ENCODE measurements at regions not wholly inside any gene's neighbourhood (a gene's known extent, or its start where the extent isn't known, plus 50 kb on each side); places are given as distances from the start of the nearest gene placed in this dataset.

DNA sequence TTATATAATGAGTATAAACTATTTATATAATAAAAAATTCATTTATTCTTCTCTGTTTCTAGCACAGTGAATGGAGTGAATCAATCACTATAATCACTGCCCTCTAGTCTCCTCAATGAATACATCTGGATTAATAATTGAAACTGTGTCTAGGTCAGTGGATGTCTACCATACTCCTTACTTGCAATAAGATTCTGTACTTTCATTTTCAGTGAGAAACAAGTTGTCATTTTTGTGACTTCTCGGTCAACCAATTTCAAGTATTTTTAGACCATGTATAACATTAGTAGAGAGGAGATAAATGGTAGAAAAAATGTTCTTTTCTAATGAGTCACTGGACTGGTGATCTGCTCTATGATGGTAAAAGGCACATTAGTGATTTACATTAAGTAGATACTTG lies 799.6 kb upstream of the CHAC2 start:
- ChIA-PET POLR2A (no interaction called here), CTCF (no interaction called here)
- Histone ChIP-seq H3K27me3 (replicated peaks in 1 of 2; ENCODE audit: control insufficient read depth in 2 of 2, extremely low read depth in 1 of 2, insufficient read depth in 2 of 2, low read length in 1 of 2) (no peaks in the 10 kb centered on the region), H3K36me3 (ENCODE audit: control insufficient read depth in 2 of 2, extremely low read depth in 1 of 2, insufficient read depth in 1 of 2, low read length in 1 of 2) (no peaks in the 10 kb centered on the region), H3K27ac (ENCODE audit: low read length) (no peak overlapping the region), H3K4me1 (ENCODE audit: control insufficient read depth in 1 of 2, extremely low read depth in 1 of 2, insufficient read depth in 2 of 2, low read length in 2 of 2) (no peaks in the 10 kb centered on the region), H3K9me3 (no peaks in the 10 kb centered on the region), H3K4me3 (ENCODE audit: control insufficient read depth in 1 of 2, extremely low read depth in 1 of 2, low read length in 1 of 2) (no peak overlapping the region)
- H3K4me3 Mint-ChIP-seq = no peak overlapping the region
- peaks cover 0 to 3% (median 0%) of the 10 kb centered on the region in 3 donors for H3K9me3 Mint-ChIP-seq
- DNase-seq = no peak
- no peaks in the 10 kb centered on the region for H3K4me1 Mint-ChIP-seq
- no peaks in the 10 kb centered on the region for H3K27me3 Mint-ChIP-seq
- no CpG with 5 or more reads among the region's 1 CpG for WGBS (ENCODE audit: insufficient coverage)
- no peak for ATAC-seq (replicated peaks in 1 of 4)
- no peak overlapping the region for H3K27ac Mint-ChIP-seq
- no peaks in the 10 kb centered on the region for H3K36me3 Mint-ChIP-seq

GRCh38 chr2:52964916-52965530 lies 802.6 kb upstream of the CHAC2 start:
- CTCF ChIA-PET = no interaction called here
- Mint-ChIP-seq H3K27me3 (no peaks in the 10 kb centered on the region), H3K4me1 (no peaks in the 10 kb centered on the region), H3K36me3 (no peaks in the 10 kb centered on the region), H3K4me3 (no peak overlapping the region), H3K27ac (no peak overlapping the region), H3K9me3 (peaks cover 0 to 10% (median 3%) of the 10 kb centered on the region in 3 donors)
- Histone ChIP-seq H3K27me3 (replicated peaks in 1 of 2; ENCODE audit: control insufficient read depth in 2 of 2, extremely low read depth in 1 of 2, insufficient read depth in 2 of 2, low read length in 1 of 2) (no peaks in the 10 kb centered on the region), H3K36me3 (ENCODE audit: control insufficient read depth in 2 of 2, extremely low read depth in 1 of 2, insufficient read depth in 1 of 2, low read length in 1 of 2) (no peaks in the 10 kb centered on the region), H3K27ac (ENCODE audit: low read length) (no peak overlapping the region), H3K4me3 (ENCODE audit: control insufficient read depth in 1 of 2, extremely low read depth in 1 of 2, low read length in 1 of 2) (no peak overlapping the region), H3K4me1 (ENCODE audit: control insufficient read depth in 1 of 2, extremely low read depth in 1 of 2, insufficient read depth in 2 of 2, low read length in 2 of 2) (no peaks in the 10 kb centered on the region), H3K9me3 (no peaks in the 10 kb centered on the region)
- 83% methylated on average over 1 of the region's 4 CpGs for WGBS (ENCODE audit: insufficient coverage)
- ATAC-seq (replicated peaks in 1 of 4) = no peak
- no peak for DNase-seq
- POLR2A ChIA-PET = no interaction called here

GRCh38 chr2:52961403-52961802 lies 806.2 kb upstream of the CHAC2 start:
- peaks cover 0 to 14% (median 9%) of the 10 kb centered on the region in 3 donors for H3K9me3 Mint-ChIP-seq

GRCh38 chr2:52960881-52961280 lies 806.7 kb upstream of the CHAC2 start:
- no peak for ATAC-seq (replicated peaks in 1 of 4)
- CTCF ChIA-PET = no interaction called here
- H3K4me1 Mint-ChIP-seq = no peaks in the 10 kb centered on the region

More at GRCh38 chr2:52961403-52961802, 806.2 kb upstream of the CHAC2 start:
- no peaks in the 10 kb centered on the region for H3K36me3 Mint-ChIP-seq
- Histone ChIP-seq H3K4me1 (ENCODE audit: control insufficient read depth in 1 of 2, extremely low read depth in 1 of 2, insufficient read depth in 2 of 2, low read length in 2 of 2) (no peaks in the 10 kb centered on the region), H3K4me3 (ENCODE audit: control insufficient read depth in 1 of 2, extremely low read depth in 1 of 2, low read length in 1 of 2) (no peak overlapping the region), H3K27me3 (replicated peaks in 1 of 2; ENCODE audit: control insufficient read depth in 2 of 2, extremely low read depth in 1 of 2, insufficient read depth in 2 of 2, low read length in 1 of 2) (no peaks in the 10 kb centered on the region), H3K36me3 (ENCODE audit: control insufficient read depth in 2 of 2, extremely low read depth in 1 of 2, insufficient read depth in 1 of 2, low read length in 1 of 2) (no peaks in the 10 kb centered on the region), H3K27ac (ENCODE audit: low read length) (no peak overlapping the region), H3K9me3 (no peaks in the 10 kb centered on the region)
- no peak for DNase-seq
- no peak overlapping the region for H3K27ac Mint-ChIP-seq
- no peak overlapping the region for H3K4me3 Mint-ChIP-seq
- ChIA-PET POLR2A (no interaction called here), CTCF (no interaction called here)
- no peak for ATAC-seq (replicated peaks in 1 of 4)
- H3K4me1 Mint-ChIP-seq = no peaks in the 10 kb centered on the region
- no peaks in the 10 kb centered on the region for H3K27me3 Mint-ChIP-seq

DNA sequence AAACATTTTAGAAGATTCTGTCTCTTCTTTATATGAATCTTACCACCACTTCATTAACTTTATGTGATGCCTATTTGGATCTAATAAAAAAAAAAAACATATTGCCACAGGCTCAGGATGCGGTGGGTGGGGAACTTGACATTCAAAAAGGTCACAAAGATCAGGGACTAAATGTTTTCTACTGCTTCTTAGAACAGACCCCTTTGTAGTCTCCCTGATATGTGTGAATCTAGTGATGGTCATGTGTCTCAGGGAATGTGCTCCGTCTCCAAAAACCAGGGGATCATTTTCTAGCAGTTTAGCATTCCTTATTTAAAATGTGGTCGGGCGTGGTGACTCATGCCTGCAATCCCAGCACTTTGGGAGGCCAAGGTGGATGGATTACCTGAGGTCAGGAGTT lies 807.8 kb upstream of the CHAC2 start:
- no peak overlapping the region for H3K27ac ChIP-seq (ENCODE audit: low read length)
- ChIA-PET CTCF (no interaction called here), POLR2A (no interaction called here)
- ATAC-seq (replicated peaks in 1 of 4) = no peak
- H3K9me3 ChIP-seq = no peaks in the 10 kb centered on the region
- no CpG with 5 or more reads among the region's 4 CpGs for WGBS (ENCODE audit: insufficient coverage)
- Mint-ChIP-seq H3K9me3 (peaks cover 0 to 14% (median 9%) of the 10 kb centered on the region in 3 donors), H3K27ac (no peak overlapping the region), H3K27me3 (no peaks in the 10 kb centered on the region), H3K4me3 (no peak overlapping the region), H3K4me1 (no peaks in the 10 kb centered on the region), H3K36me3 (no peaks in the 10 kb centered on the region)
- no peak for DNase-seq
- H3K36me3 ChIP-seq (ENCODE audit: control insufficient read depth in 2 of 2, extremely low read depth in 1 of 2, insufficient read depth in 1 of 2, low read length in 1 of 2) = no peaks in the 10 kb centered on the region
- no peaks in the 10 kb centered on the region for H3K4me1 ChIP-seq (ENCODE audit: control insufficient read depth in 1 of 2, extremely low read depth in 1 of 2, insufficient read depth in 2 of 2, low read length in 2 of 2)
- H3K27me3 ChIP-seq (replicated peaks in 1 of 2; ENCODE audit: control insufficient read depth in 2 of 2, extremely low read depth in 1 of 2, insufficient read depth in 2 of 2, low read length in 1 of 2) = no peaks in the 10 kb centered on the region
- no peak overlapping the region for H3K4me3 ChIP-seq (ENCODE audit: control insufficient read depth in 1 of 2, extremely low read depth in 1 of 2, low read length in 1 of 2)

More at GRCh38 chr2:52960881-52961280, 806.7 kb upstream of the CHAC2 start:
- Histone ChIP-seq H3K9me3 (no peaks in the 10 kb centered on the region), H3K4me1 (ENCODE audit: control insufficient read depth in 1 of 2, extremely low read depth in 1 of 2, insufficient read depth in 2 of 2, low read length in 2 of 2) (no peaks in the 10 kb centered on the region), H3K4me3 (ENCODE audit: control insufficient read depth in 1 of 2, extremely low read depth in 1 of 2, low read length in 1 of 2) (no peak overlapping the region), H3K27me3 (replicated peaks in 1 of 2; ENCODE audit: control insufficient read depth in 2 of 2, extremely low read depth in 1 of 2, insufficient read depth in 2 of 2, low read length in 1 of 2) (no peaks in the 10 kb centered on the region), H3K36me3 (ENCODE audit: control insufficient read depth in 2 of 2, extremely low read depth in 1 of 2, insufficient read depth in 1 of 2, low read length in 1 of 2) (no peaks in the 10 kb centered on the region), H3K27ac (ENCODE audit: low read length) (no peak overlapping the region)
- peaks cover 0 to 14% (median 9%) of the 10 kb centered on the region in 3 donors for H3K9me3 Mint-ChIP-seq
- no peaks in the 10 kb centered on the region for H3K27me3 Mint-ChIP-seq
- no peak overlapping the region for H3K4me3 Mint-ChIP-seq
- no peak overlapping the region for H3K27ac Mint-ChIP-seq
- no CpG with 5 or more reads among the region's 3 CpGs for WGBS (ENCODE audit: insufficient coverage)
- DNase-seq = no peak
- no peaks in the 10 kb centered on the region for H3K36me3 Mint-ChIP-seq
- POLR2A ChIA-PET = no interaction called here

DNA sequence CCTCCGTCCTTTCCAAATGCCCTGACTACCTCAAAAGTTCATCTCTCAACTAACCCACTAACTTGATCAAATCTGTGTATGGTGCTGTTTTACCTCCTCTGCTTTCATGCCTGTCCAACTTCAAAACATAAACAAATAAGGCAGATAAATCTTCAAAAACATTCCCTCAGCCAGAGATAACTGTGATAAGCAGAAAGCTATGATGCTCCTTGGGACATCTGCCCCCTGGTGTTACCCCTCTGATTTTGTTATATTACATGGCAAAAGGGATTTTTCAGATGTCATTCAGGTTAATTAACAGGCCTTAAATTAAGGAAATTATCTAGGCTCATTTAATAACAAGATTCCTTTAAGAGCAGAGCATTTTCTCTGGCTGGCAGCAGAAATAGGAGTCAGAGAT lies 810.8 kb upstream of the CHAC2 start:
- H3K4me3 ChIP-seq (ENCODE audit: control insufficient read depth in 1 of 2, extremely low read depth in 1 of 2, low read length in 1 of 2) = no peak overlapping the region
- H3K36me3 ChIP-seq (ENCODE audit: control insufficient read depth in 2 of 2, extremely low read depth in 1 of 2, insufficient read depth in 1 of 2, low read length in 1 of 2) = no peaks in the 10 kb centered on the region
- Mint-ChIP-seq H3K4me1 (no peaks in the 10 kb centered on the region), H3K9me3 (peaks cover 0 to 13% (median 6%) of the 10 kb centered on the region in 3 donors), H3K36me3 (no peaks in the 10 kb centered on the region), H3K27me3 (no peaks in the 10 kb centered on the region), H3K27ac (no peak overlapping the region), H3K4me3 (no peak overlapping the region)
- no peak for DNase-seq
- H3K4me1 ChIP-seq (ENCODE audit: control insufficient read depth in 1 of 2, extremely low read depth in 1 of 2, insufficient read depth in 2 of 2, low read length in 2 of 2) = no peaks in the 10 kb centered on the region
- WGBS (ENCODE audit: insufficient coverage) = no CpG with 5 or more reads among the region's 1 CpG
- H3K27me3 ChIP-seq (replicated peaks in 1 of 2; ENCODE audit: control insufficient read depth in 2 of 2, extremely low read depth in 1 of 2, insufficient read depth in 2 of 2, low read length in 1 of 2) = no peaks in the 10 kb centered on the region
- H3K27ac ChIP-seq (ENCODE audit: low read length) = no peak overlapping the region
- ChIA-PET POLR2A (no interaction called here), CTCF (no interaction called here)
- no peaks in the 10 kb centered on the region for H3K9me3 ChIP-seq
- ATAC-seq (replicated peaks in 1 of 4) = no peak

GRCh38 chr2:52956118-52956517 lies 811.5 kb upstream of the CHAC2 start:
- Mint-ChIP-seq H3K36me3 (no peaks in the 10 kb centered on the region), H3K9me3 (peaks cover 0 to 13% (median 6%) of the 10 kb centered on the region in 3 donors), H3K4me1 (no peaks in the 10 kb centered on the region), H3K27ac (no peak overlapping the region), H3K4me3 (no peak overlapping the region), H3K27me3 (no peaks in the 10 kb centered on the region)
- Histone ChIP-seq H3K4me3 (ENCODE audit: control insufficient read depth in 1 of 2, extremely low read depth in 1 of 2, low read length in 1 of 2) (no peak overlapping the region), H3K9me3 (no peaks in the 10 kb centered on the region), H3K4me1 (ENCODE audit: control insufficient read depth in 1 of 2, extremely low read depth in 1 of 2, insufficient read depth in 2 of 2, low read length in 2 of 2) (no peaks in the 10 kb centered on the region), H3K27me3 (replicated peaks in 1 of 2; ENCODE audit: control insufficient read depth in 2 of 2, extremely low read depth in 1 of 2, insufficient read depth in 2 of 2, low read length in 1 of 2) (no peaks in the 10 kb centered on the region), H3K27ac (ENCODE audit: low read length) (no peak overlapping the region), H3K36me3 (ENCODE audit: control insufficient read depth in 2 of 2, extremely low read depth in 1 of 2, insufficient read depth in 1 of 2, low read length in 1 of 2) (no peaks in the 10 kb centered on the region)
- DNase-seq (no peak), ATAC-seq (replicated peaks in 1 of 4) (no peak)
- CTCF ChIA-PET = no interaction called here
- no CpG with 5 or more reads among the region's 4 CpGs for WGBS (ENCODE audit: insufficient coverage)
- POLR2A ChIA-PET = no interaction called here
